ENCODE measurements at regions not wholly inside any gene's neighbourhood (a gene's known extent, or its start where the extent isn't known, plus 50 kb on each side); places are given as distances from the start of the nearest gene placed in this dataset.

DNA sequence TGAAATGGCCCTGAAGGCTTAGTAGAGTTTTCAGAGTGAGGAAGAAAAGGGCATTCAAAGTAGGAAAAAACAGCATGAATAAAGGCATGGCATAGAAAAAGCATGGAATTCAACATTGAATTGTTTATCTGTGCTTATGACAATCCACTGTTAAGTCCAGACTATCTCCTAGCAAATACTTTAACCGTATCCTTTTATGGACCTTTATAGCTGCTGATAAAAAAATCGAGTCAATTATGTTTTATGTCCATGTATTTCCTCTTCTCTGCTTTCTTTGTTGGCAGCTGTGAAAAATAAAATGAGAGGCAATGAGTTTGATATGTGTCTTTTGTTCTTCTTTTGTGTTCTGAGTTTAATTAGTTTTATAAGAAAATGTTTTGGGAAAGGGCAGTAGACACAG is 70.4 kb downstream of the TDRD15 start:
- TF ChIP-seq, protein P1, sequence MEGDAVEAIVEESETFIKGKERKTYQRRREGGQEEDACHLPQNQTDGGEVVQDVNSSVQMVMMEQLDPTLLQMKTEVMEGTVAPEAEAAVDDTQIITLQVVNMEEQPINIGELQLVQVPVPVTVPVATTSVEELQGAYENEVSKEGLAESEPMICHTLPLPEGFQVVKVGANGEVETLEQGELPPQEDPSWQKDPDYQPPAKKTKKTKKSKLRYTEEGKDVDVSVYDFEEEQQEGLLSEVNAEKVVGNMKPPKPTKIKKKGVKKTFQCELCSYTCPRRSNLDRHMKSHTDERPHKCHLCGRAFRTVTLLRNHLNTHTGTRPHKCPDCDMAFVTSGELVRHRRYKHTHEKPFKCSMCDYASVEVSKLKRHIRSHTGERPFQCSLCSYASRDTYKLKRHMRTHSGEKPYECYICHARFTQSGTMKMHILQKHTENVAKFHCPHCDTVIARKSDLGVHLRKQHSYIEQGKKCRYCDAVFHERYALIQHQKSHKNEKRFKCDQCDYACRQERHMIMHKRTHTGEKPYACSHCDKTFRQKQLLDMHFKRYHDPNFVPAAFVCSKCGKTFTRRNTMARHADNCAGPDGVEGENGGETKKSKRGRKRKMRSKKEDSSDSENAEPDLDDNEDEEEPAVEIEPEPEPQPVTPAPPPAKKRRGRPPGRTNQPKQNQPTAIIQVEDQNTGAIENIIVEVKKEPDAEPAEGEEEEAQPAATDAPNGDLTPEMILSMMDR (IDR thresholded peaks at IDR 0.05) = no peak
- peaks cover 0 to 11% of the 10 kb centered on the region in 2 donors for H3K27me3 Mint-ChIP-seq (ENCODE audit: low read depth in 2 of 2)
- H3K9me3 Mint-ChIP-seq = peaks cover 2 to 9% of the 10 kb centered on the region in 2 donors
- Histone ChIP-seq H3K9me3 (ENCODE audit: control insufficient read depth, insufficient read depth, low read length) (no peaks in the 10 kb centered on the region), H3K4me1 (ENCODE audit: control insufficient read depth, insufficient read depth, low read length) (no peaks in the 10 kb centered on the region), H3K36me3 (ENCODE audit: control insufficient read depth, insufficient read depth, low read length) (no peaks in the 10 kb centered on the region), H3K27ac (ENCODE audit: low read length) (no peak overlapping the region), H3K4me3 (ENCODE audit: low read length) (no peak overlapping the region), H3K27me3 (ENCODE audit: control insufficient read depth, insufficient read depth, low read length) (no peaks in the 10 kb centered on the region)
- H3K4me3 Mint-ChIP-seq = no peak overlapping the region
- no peak overlapping the region for H3K27ac Mint-ChIP-seq
- ATAC-seq (no peak), DNase-seq (no peak)
- intact Hi-C loops (cut with micrococcal nuclease) = no loop called here
- WGBS (ENCODE audit: insufficient coverage) = 47% methylated on average over 2 of the region's 2 CpGs
- H3K36me3 Mint-ChIP-seq = no peaks in the 10 kb centered on the region
- no peaks in the 10 kb centered on the region for H3K4me1 Mint-ChIP-seq

DNA sequence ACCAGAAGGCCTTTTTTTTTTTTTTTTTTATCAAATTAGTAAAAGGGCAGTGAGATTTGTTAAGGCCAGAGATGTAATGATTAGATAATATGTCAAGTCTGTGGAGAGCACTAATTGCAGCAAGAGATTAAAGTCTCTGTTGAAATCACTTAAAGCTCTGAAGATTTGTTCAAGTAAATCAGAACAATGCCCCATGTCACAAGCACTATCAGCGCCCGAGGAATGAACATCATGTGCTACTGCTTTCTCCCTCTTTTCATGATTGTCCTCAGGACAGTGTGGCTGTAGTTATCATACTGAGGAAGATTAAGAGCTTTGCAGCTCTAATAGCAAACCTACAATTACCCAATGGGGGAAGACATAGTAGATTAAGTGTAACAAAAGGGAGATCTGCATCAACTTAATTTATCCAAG is 71.1 kb downstream of the TDRD15 start:
- TF ChIP-seq, protein P1 (IDR thresholded peaks at IDR 0.05) = no peak
- no peaks in the 10 kb centered on the region for H3K36me3 Mint-ChIP-seq

DNA sequence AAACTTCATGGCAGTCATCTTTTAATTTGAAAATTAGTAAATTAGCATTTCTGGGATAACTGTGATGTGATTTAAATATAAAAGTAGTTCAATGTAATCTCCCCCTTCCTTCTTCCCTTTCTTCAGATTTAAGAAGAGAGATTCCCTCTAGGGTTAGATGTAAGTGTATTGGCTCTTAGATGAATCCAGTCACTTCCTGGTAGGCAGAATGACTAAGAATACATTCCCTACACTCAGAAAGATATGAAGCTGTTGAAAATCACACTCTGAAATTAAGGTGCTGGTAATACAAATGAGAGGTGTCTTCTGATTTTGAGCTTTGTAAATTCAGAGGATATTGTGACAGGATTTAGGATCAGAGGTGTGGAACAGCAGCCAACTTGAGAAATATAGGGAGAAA is 71.6 kb downstream of the TDRD15 start:
- no peaks in the 10 kb centered on the region for H3K36me3 ChIP-seq (ENCODE audit: control insufficient read depth, insufficient read depth, low read length)
- no peaks in the 10 kb centered on the region for H3K4me1 ChIP-seq (ENCODE audit: control insufficient read depth, insufficient read depth, low read length)
- peaks cover 0 to 11% of the 10 kb centered on the region in 2 donors for H3K27me3 Mint-ChIP-seq (ENCODE audit: low read depth in 2 of 2)
- no peaks in the 10 kb centered on the region for H3K4me1 Mint-ChIP-seq
- peaks cover 2 to 9% of the 10 kb centered on the region in 2 donors for H3K9me3 Mint-ChIP-seq
- no peak overlapping the region for H3K4me3 ChIP-seq (ENCODE audit: low read length)
- intact Hi-C loops (cut with micrococcal nuclease) = no loop called here
- no peaks in the 10 kb centered on the region for H3K27me3 ChIP-seq (ENCODE audit: control insufficient read depth, insufficient read depth, low read length)
- H3K27ac Mint-ChIP-seq = no peak overlapping the region
- no peak for DNase-seq
- no peak overlapping the region for H3K4me3 Mint-ChIP-seq
- TF ChIP-seq, protein P1 (IDR thresholded peaks at IDR 0.05) = no peak
- no peaks in the 10 kb centered on the region for H3K9me3 ChIP-seq (ENCODE audit: control insufficient read depth, insufficient read depth, low read length)
- no peaks in the 10 kb centered on the region for H3K36me3 Mint-ChIP-seq
- no peak for ATAC-seq
- H3K27ac ChIP-seq (ENCODE audit: low read length) = no peak overlapping the region

More for the DNA sequence above, 71.1 kb downstream of the TDRD15 start:
- DNase-seq (no peak), ATAC-seq (no peak)
- Histone ChIP-seq H3K27me3 (ENCODE audit: control insufficient read depth, insufficient read depth, low read length) (no peaks in the 10 kb centered on the region), H3K36me3 (ENCODE audit: control insufficient read depth, insufficient read depth, low read length) (no peaks in the 10 kb centered on the region), H3K9me3 (ENCODE audit: control insufficient read depth, insufficient read depth, low read length) (no peaks in the 10 kb centered on the region), H3K27ac (ENCODE audit: low read length) (no peak overlapping the region), H3K4me3 (ENCODE audit: low read length) (no peak overlapping the region), H3K4me1 (ENCODE audit: control insufficient read depth, insufficient read depth, low read length) (no peaks in the 10 kb centered on the region)
- intact Hi-C loops (cut with micrococcal nuclease) = no loop called here
- Mint-ChIP-seq H3K27ac (no peak overlapping the region), H3K9me3 (peaks cover 2 to 9% of the 10 kb centered on the region in 2 donors), H3K4me3 (no peak overlapping the region), H3K27me3 (ENCODE audit: low read depth in 2 of 2) (peaks cover 0 to 11% of the 10 kb centered on the region in 2 donors), H3K4me1 (no peaks in the 10 kb centered on the region)
- 100% methylated on average over 2 of the region's 2 CpGs for WGBS (ENCODE audit: insufficient coverage)

DNA sequence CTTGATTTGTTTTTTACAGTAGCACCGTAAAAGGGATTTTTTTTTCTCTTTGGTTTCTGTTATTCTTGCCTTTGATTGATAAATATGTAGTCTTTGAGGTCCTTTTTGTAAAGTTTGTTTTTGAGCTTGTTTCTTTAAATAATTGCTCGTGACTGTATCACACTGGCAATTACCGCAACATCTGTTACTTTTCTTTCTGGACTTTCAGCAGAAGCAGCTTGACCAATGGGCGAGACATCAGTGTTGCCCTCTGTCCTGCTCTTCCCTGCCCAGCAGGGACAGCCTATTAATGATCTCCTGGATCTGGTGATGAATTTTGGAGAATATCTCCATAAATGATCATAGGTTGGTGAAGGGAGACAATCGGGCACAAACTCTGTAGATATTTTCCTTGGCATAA is 74.9 kb downstream of the TDRD15 start:
- intact Hi-C loops (cut with micrococcal nuclease) = no loop called here
- Histone ChIP-seq H3K9me3 (ENCODE audit: control insufficient read depth, insufficient read depth, low read length) (no peaks in the 10 kb centered on the region), H3K4me3 (ENCODE audit: low read length) (no peak overlapping the region), H3K4me1 (ENCODE audit: control insufficient read depth, insufficient read depth, low read length) (no peaks in the 10 kb centered on the region), H3K27me3 (ENCODE audit: control insufficient read depth, insufficient read depth, low read length) (no peaks in the 10 kb centered on the region), H3K36me3 (ENCODE audit: control insufficient read depth, insufficient read depth, low read length) (no peaks in the 10 kb centered on the region), H3K27ac (ENCODE audit: low read length) (no peak overlapping the region)
- H3K36me3 Mint-ChIP-seq = no peaks in the 10 kb centered on the region
- peaks cover 0 to 5% of the 10 kb centered on the region in 2 donors for H3K9me3 Mint-ChIP-seq
- H3K4me1 Mint-ChIP-seq = no peaks in the 10 kb centered on the region
- H3K4me3 Mint-ChIP-seq = no peak overlapping the region
- no peak overlapping the region for H3K27ac Mint-ChIP-seq
- WGBS (ENCODE audit: insufficient coverage) = 87% methylated on average over 5 of the region's 5 CpGs
- H3K27me3 Mint-ChIP-seq (ENCODE audit: low read depth in 2 of 2) = peaks cover 0 to 11% of the 10 kb centered on the region in 2 donors
- TF ChIP-seq, protein P1 (IDR thresholded peaks at IDR 0.05) = no peak
- DNase-seq (no peak), ATAC-seq (no peak)
